ENCODE measurements at regions not wholly inside any gene's neighbourhood (a gene's known extent, or its start where the extent isn't known, plus 50 kb on each side); places are given as distances from the start of the nearest gene placed in this dataset.

- no peak for TF ChIP-seq CTCF (conservative IDR thresholded peaks at IDR 0.05)
- Mint-ChIP-seq H3K4me1 (ENCODE audit: unreplicated experiment) (peaks cover 16% of the 10 kb centered on the region), H3K9me3 (no peaks in the 10 kb centered on the region), H3K4me3 (no peak overlapping the region), H3K27ac (no peak overlapping the region), H3K36me3 (no peaks in the 10 kb centered on the region), H3K27me3 (peaks cover 5% of the 10 kb centered on the region)
- no peak for DNase-seq (ENCODE audit: extremely low spot score, unreplicated experiment)
Measured at GRCh38 chr20:57805747-57806146, 95.9 kb upstream of the PMEPA1 start.

GRCh38 chr20:57804470-57805250 lies 94.8 kb upstream of the PMEPA1 start:
- peaks cover 7% of the 10 kb centered on the region for H3K4me1 Mint-ChIP-seq (ENCODE audit: unreplicated experiment)
- peaks cover 5% of the 10 kb centered on the region for H3K27me3 Mint-ChIP-seq
- no peak overlapping the region for H3K4me3 Mint-ChIP-seq
- DNase-seq (ENCODE audit: extremely low spot score, unreplicated experiment) = no peak
- H3K9me3 Mint-ChIP-seq = no peaks in the 10 kb centered on the region
- H3K36me3 Mint-ChIP-seq = no peaks in the 10 kb centered on the region
- no peak for TF ChIP-seq CTCF (conservative IDR thresholded peaks at IDR 0.05)
- no peak overlapping the region for H3K27ac Mint-ChIP-seq

DNA sequence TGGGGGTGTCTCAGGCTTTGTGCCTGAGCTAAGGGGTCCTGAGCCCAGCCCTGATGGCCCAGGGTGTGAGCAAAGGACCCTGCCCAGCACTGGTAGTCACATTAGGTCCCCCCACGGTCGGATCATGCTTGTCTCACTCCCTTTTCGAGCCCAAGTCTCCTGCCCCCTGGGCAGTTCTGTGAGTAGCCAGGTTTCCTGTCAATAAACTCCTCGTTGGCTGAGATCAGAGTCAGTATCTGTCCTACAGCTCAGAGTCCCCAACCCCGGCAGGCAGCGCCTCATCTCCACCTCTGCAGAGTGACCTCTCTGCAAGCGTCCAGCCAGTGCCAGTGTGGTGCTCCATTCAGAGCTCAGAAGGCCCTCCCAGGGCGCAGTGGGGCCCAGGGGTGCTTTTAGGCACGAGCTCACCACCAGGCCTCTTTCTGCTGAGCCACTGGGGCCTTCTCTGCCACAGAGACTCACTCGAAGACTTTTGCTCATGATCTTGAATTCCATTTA lies 93.7 kb upstream of the PMEPA1 start:
- H3K27ac Mint-ChIP-seq = no peak overlapping the region
- no peak for TF ChIP-seq CTCF (conservative IDR thresholded peaks at IDR 0.05)
- H3K36me3 Mint-ChIP-seq = no peaks in the 10 kb centered on the region
- peaks cover 7% of the 10 kb centered on the region for H3K4me1 Mint-ChIP-seq (ENCODE audit: unreplicated experiment)
- H3K27me3 Mint-ChIP-seq = peaks cover 7% of the 10 kb centered on the region
- DNase-seq (ENCODE audit: extremely low spot score, unreplicated experiment) = no peak
- no peaks in the 10 kb centered on the region for H3K9me3 Mint-ChIP-seq
- no peak overlapping the region for H3K4me3 Mint-ChIP-seq

DNA sequence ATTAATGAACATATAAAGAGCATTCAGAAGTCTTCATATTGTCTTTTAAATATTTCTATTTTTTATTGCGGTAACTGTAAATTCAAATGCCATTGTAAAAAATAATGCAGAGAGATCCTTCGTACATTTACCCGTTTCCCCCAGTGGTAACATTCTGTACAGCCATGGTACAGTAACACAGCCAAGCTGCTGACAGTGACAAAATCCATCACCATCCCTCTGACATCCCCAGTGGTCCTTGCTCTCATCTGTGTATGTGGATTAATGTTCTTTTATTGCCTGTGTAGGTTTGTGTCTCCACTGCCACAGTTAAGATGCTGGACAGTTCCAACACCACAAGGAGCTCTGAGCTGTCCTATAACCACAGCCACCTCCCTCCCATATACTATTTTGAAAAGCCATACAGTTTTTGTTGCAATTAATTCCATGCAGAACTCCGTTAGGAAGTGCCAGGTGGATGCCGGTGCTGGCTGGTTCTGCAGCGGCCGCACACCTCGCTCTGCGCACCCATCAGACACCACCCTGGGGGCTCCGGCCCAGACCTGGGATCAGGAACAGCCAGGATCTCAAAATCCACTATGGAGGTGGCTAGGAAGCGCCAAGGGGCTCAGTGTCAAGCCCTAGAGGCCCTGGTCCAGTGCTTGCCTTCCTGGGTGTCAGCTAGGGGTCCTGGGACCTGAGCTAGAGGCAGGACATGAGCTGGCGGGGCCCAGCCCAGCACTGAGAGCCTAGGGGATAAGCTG lies 93.1 kb upstream of the PMEPA1 start:
- H3K4me3 Mint-ChIP-seq = no peak overlapping the region
- H3K9me3 Mint-ChIP-seq = no peaks in the 10 kb centered on the region
- H3K27me3 Mint-ChIP-seq = peaks cover 7% of the 10 kb centered on the region
- DNase-seq (ENCODE audit: extremely low spot score, unreplicated experiment) = no peak
- no peak for TF ChIP-seq CTCF (conservative IDR thresholded peaks at IDR 0.05)
- H3K36me3 Mint-ChIP-seq = no peaks in the 10 kb centered on the region
- H3K4me1 Mint-ChIP-seq (ENCODE audit: unreplicated experiment) = peaks cover 7% of the 10 kb centered on the region
- no peak overlapping the region for H3K27ac Mint-ChIP-seq

DNA sequence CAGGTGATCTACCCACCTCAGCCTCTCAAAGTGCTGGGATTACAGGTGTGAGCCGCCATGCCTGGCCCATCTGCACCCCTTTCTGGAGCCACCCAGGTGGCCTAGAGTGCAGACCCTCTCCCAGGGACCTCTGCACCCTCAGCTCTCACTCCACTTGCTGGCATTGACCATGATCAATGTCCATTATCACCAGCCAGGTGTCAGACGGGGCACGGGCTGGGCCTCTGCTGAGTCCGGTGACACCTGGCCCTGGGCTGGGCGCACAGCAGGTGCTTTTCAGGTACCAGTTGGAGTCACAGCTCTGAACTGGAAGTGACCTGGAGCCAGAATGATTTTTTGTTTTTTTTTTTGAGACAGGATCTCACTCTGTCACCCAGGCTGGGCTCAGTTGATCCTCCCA lies 91.8 kb upstream of the PMEPA1 start:
- Mint-ChIP-seq H3K9me3 (no peaks in the 10 kb centered on the region), H3K27ac (no peak overlapping the region), H3K27me3 (peaks cover 7% of the 10 kb centered on the region), H3K4me3 (no peak overlapping the region), H3K4me1 (ENCODE audit: unreplicated experiment) (peaks cover 7% of the 10 kb centered on the region), H3K36me3 (no peaks in the 10 kb centered on the region)
- DNase-seq (ENCODE audit: extremely low spot score, unreplicated experiment) = no peak
- no peak for TF ChIP-seq CTCF (conservative IDR thresholded peaks at IDR 0.05)

All from type B pancreatic cell (in vitro differentiated cells).